SK-N-SH (cell line): ENCODE measurements at regions not wholly inside any gene's neighbourhood (a gene's known extent, or its start where the extent isn't known, plus 50 kb on each side); places are given as distances from the start of the nearest gene placed in this dataset.

ENCODE experiments used
- CTCF ChIA-PET: fragments of 300-600, 350-600 bp; formaldehyde crosslinking; extraction: SDS; loops from one replicate; lab custom pipeline; 2021; lab: Yijun Ruan, JAX
- POLR2A ChIA-PET: fragments of 350-600 bp; sonication (Branson Sonifier 250); formaldehyde crosslinking; extraction: SDS; loops from one replicate; lab custom pipeline; 2020; ENCODE audit warnings: antibody characterized with exemption, inconsistent platforms; lab: Yijun Ruan, JAX
- DNase-seq: peaks from one replicate; pipeline ENCODE4 v3.0.0; 2012
- H2AFZ ChIP-seq: fragments of 200-600 bp; sonication (generic); 2 replicates; pipeline ENCODE4 v1.8.1; 2016; ENCODE audit warnings: antibody characterized with exemption, mild to moderate bottlenecking, low read depth
- H3F3A ChIP-seq: fragments of 200-600 bp; sonication (generic); replicated peaks from 2 replicates; pipeline ENCODE3; 2016; ENCODE audit warnings: antibody characterized with exemption, mild to moderate bottlenecking; ENCODE audit not compliant: insufficient read depth
- H3K27ac ChIP-seq, 2 experiments: fragments of 200-500 bp in 1 of 2; fragments of 200-600 bp in 1 of 2; sonication (Bioruptor generic) in 1 of 2; sonication (generic), shearing (Covaris generic) in 1 of 2; 2 replicates each; pipeline versions ENCODE4 v1.5.1 to v1.6.1; 2014 to 2016; ENCODE audit warnings: low read depth in 2 of 2, inconsistent platforms in 1 of 2, low read length in 1 of 2, mild to moderate bottlenecking in 1 of 2, mixed read lengths in 1 of 2
- H3K27me3 ChIP-seq: fragments of 200-600 bp; sonication (generic), shearing (Covaris generic); 2 replicates; pipeline ENCODE4 v1.6.1; 2016; ENCODE audit warnings: mixed run types; ENCODE audit not compliant: insufficient read depth
- H3K36me3 ChIP-seq, 2 experiments: fragments of 200-500 bp in 1 of 2; fragments of 200-600 bp in 1 of 2; sonication (Bioruptor generic) in 1 of 2; sonication (generic) in 1 of 2; replicated peaks in 1 of 2; 2 replicates each; pipeline versions ENCODE3 to v1.5.1; 2014 to 2016; ENCODE audit warnings: low read length in 1 of 2, mild to moderate bottlenecking in 1 of 2; ENCODE audit not compliant: insufficient read depth in 2 of 2, control insufficient read depth in 1 of 2
- H3K4me1 ChIP-seq, 2 experiments: fragments of 200-500 bp in 1 of 2; fragments of 200-600 bp in 1 of 2; sonication (Bioruptor generic) in 1 of 2; sonication (generic), shearing (Covaris generic) in 1 of 2; 2 replicates each; pipeline versions ENCODE4 v1.5.1 to v1.6.1; 2014 to 2016; ENCODE audit warnings: low read depth in 1 of 2, low read length in 1 of 2, mixed run types in 1 of 2; ENCODE audit not compliant: insufficient read depth in 2 of 2, control insufficient read depth in 1 of 2
- H3K4me2 ChIP-seq: fragments of 200-600 bp; sonication (generic), shearing (Covaris generic); 2 replicates; pipeline ENCODE4 v1.6.1; 2017; ENCODE audit warnings: mixed run types
- H3K4me3 ChIP-seq, 2 experiments: fragments of 200-500 bp in 1 of 2; fragments of 200-600 bp in 1 of 2; sonication (Bioruptor generic) in 1 of 2; sonication (generic), shearing (Covaris generic) in 1 of 2; 2 replicates each; pipeline versions ENCODE4 v1.5.1 to v1.8.1; 2014 to 2016; ENCODE audit warnings: low read depth in 2 of 2, inconsistent platforms in 1 of 2, low read length in 1 of 2, mild to moderate bottlenecking in 1 of 2, mixed read lengths in 1 of 2, moderate library complexity in 1 of 2
- H3K79me2 ChIP-seq: fragments of 200-600 bp; sonication (generic); 2 replicates; pipeline ENCODE4 v1.8.1; 2017; ENCODE audit warnings: mild to moderate bottlenecking; ENCODE audit not compliant: insufficient read depth
- H3K9ac ChIP-seq: fragments of 200-600 bp; sonication (generic); 2 replicates; pipeline ENCODE4 v1.6.1; 2017; ENCODE audit warnings: mixed run types
- H3K9me2 ChIP-seq: fragments of 200-600 bp; sonication (generic); 2 replicates; pipeline ENCODE4 v1.6.1; 2017; ENCODE audit warnings: mixed run types
- H3K9me3 ChIP-seq: fragments of 200-600 bp; sonication (generic); 2 replicates; pipeline ENCODE4 v1.6.1; 2017; ENCODE audit warnings: mixed run types, mild to moderate bottlenecking, moderate library complexity
- H4K20me1 ChIP-seq: fragments of 200-600 bp; sonication (generic); 2 replicates; pipeline ENCODE4 v1.6.1; 2017; ENCODE audit warnings: mild to moderate bottlenecking, mixed run types; ENCODE audit not compliant: insufficient read depth
- CHD2 ChIP-seq: fragments of 150-350 bp; IDR thresholded peaks from 2 replicates; pipeline ENCODE4 v1.6.1; 2018; ENCODE audit warnings: low read length; ENCODE audit not compliant: partially characterized antibody
- CTCF ChIP-seq: fragments of 200-600 bp; sonication (generic); IDR thresholded peaks from 2 replicates; pipeline ENCODE4 v1.6.1; 2017; ENCODE audit warnings: antibody characterized with exemption, mild to moderate bottlenecking, moderate library complexity
- EZH2phosphoT487 ChIP-seq: fragments of 200-600 bp; sonication (generic); IDR thresholded peaks from 2 replicates; pipeline ENCODE4 v1.6.1; 2017; ENCODE audit warnings: low read depth, mixed run types, mild to moderate bottlenecking, antibody characterized with exemption, moderate library complexity, borderline replicate concordance
- FOSL2 ChIP-seq: IDR thresholded peaks from 2 replicates; pipeline ENCODE4 v1.4.0; 2012; ENCODE audit warnings: low read depth, mild to moderate bottlenecking, moderate library complexity, borderline replicate concordance
- GATA2 ChIP-seq: sonication (generic); formaldehyde crosslinking; IDR thresholded peaks from 2 replicates; pipeline ENCODE4 v1.5.0; 2020; ENCODE audit warnings: mild to moderate bottlenecking, missing genetic modification reagents
- MXI1 ChIP-seq: IDR thresholded peaks from 2 replicates; pipeline ENCODE4 v1.6.1; 2012; ENCODE audit warnings: mild to moderate bottlenecking, low read depth, low read length, improper control_type of control experiment
- NFIC ChIP-seq: IDR thresholded peaks from 2 replicates; pipeline ENCODE4 v1.4.0; 2012; ENCODE audit warnings: borderline replicate concordance
- PBX3 ChIP-seq: IDR thresholded peaks from 2 replicates; pipeline ENCODE4; 2012
- POLR2AphosphoS5 ChIP-seq: IDR thresholded peaks from 2 replicates; pipeline ENCODE4 v1.6.1; 2012; ENCODE audit warnings: low read depth, low read length
- USF2 ChIP-seq: fragments of 150-350 bp; IDR thresholded peaks from 2 replicates; pipeline ENCODE4 v1.6.1; 2017; ENCODE audit warnings: antibody characterized with exemption, low read length, low read depth, borderline replicate concordance
- ZBTB33 ChIP-seq: IDR thresholded peaks from 2 replicates; pipeline ENCODE4 v1.4.0; 2012; ENCODE audit warnings: low read depth, borderline replicate concordance
- WGBS: methylation state at CpG from one replicate; pipeline ENCODE4 v1.1.6; 2017; ENCODE audit warnings: low lambda C conversion rate; 5-methylcytosine and 5-hydroxymethylcytosine counted together

GRCh38 chr5:145292278-145292677 lies 542.9 kb downstream of the PRELID2 start:
- Histone ChIP-seq H3K4me3 (no peak overlapping the region), H3K9me2 (no peaks in the 10 kb centered on the region), H3K27me3 (no peaks in the 10 kb centered on the region), H3K4me2 (no peak overlapping the region), H3K27ac (no peak overlapping the region), H4K20me1 (no peaks in the 10 kb centered on the region), H2AFZ (no peak overlapping the region), H3K36me3 (no peaks in the 10 kb centered on the region), H3K9ac (no peak overlapping the region), H3F3A (no peaks in the 10 kb centered on the region), H3K79me2 (no peaks in the 10 kb centered on the region), H3K9me3 (no peaks in the 10 kb centered on the region), H3K4me1 (no peaks in the 10 kb centered on the region)
- WGBS, result 54% methylated on average over 3 of the region's 3 CpGs
- TF ChIP-seq ZBTB33 (no peak), CTCF (no peak), MXI1 (no peak), FOSL2 (no peak), EZH2phosphoT487 (no peak), USF2 (no peak), PBX3 (no peak), GATA2 (no peak), CHD2 (no peak), NFIC (no peak), POLR2AphosphoS5 (no peak)
- POLR2A ChIA-PET, result no interaction called here
- CTCF ChIA-PET, result interaction anchor here (1.7 kb wide), 1 partner anchor 10 kb away, joined by 4 read pairs; no protein-coding TSS in a partner anchor
- DNase-seq, result no peak
